Activated gamma-delta T cell treated with anti-CD3 and anti-CD28 coated beads, Interleukin-2, amount 50 U/mL, for 16 hours (primary cell): ENCODE measurements at regions not wholly inside any gene's neighbourhood (a gene's known extent, or its start where the extent isn't known, plus 50 kb on each side); places are given as distances from the start of the nearest gene placed in this dataset.
"Not testable (repeated sequence)": the region's sequence is repeated elsewhere in the genome, so short reads cannot be mapped to it uniquely, and the experiment has no call there.

Experiments used
- DNase-seq: peaks from one replicate; pipeline ENCODE4 v3.0.0-alpha.2; 2020; ENCODE audit warnings: low read depth

- DNase-seq: no peak
These were observed 159.3 kb upstream of the JARID2 start for GRCh38 chr6:15086348-15087158.

GRCh38 chr6:15087186-15087589, 158.7 kb upstream of the JARID2 start:
- no peak for DNase-seq

- no peak for DNase-seq
These were observed 156.8 kb upstream of the JARID2 start for GRCh38 chr6:15088904-15089568.

GRCh38 chr6:15089569-15090144, 156.2 kb upstream of the JARID2 start:
- DNase-seq: no peak

GRCh38 chr6:15090145-15090579, 155.7 kb upstream of the JARID2 start:
- no peak for DNase-seq

- no peak for DNase-seq
These were observed 155.0 kb upstream of the JARID2 start for GRCh38 chr6:15090745-15091384.

- DNase-seq: no peak
These were observed 148.7 kb upstream of the JARID2 start for GRCh38 chr6:15096894-15097837.

- DNase-seq: no peak
These were observed 144.7 kb upstream of the JARID2 start for GRCh38 chr6:15101130-15101529.

GRCh38 chr6:15102241-15102640, 143.6 kb upstream of the JARID2 start:
- no peak for DNase-seq

- DNase-seq: no peak
These were observed 138.8 kb upstream of the JARID2 start for GRCh38 chr6:15106958-15107643.

GRCh38 chr6:15107644-15108382, 138.1 kb upstream of the JARID2 start:
- DNase-seq: no peak

GRCh38 chr6:15108383-15108715, 137.5 kb upstream of the JARID2 start:
- DNase-seq: no peak

GRCh38 chr6:15109338-15110090, 136.4 kb upstream of the JARID2 start:
- no peak for DNase-seq

- no peak for DNase-seq
These were observed 135.0 kb upstream of the JARID2 start for GRCh38 chr6:15110726-15111354.

GRCh38 chr6:15111576-15111975, 134.3 kb upstream of the JARID2 start:
- not testable (repeated sequence) for DNase-seq

GRCh38 chr6:15113587-15113986, 132.3 kb upstream of the JARID2 start:
- DNase-seq: no peak

- no peak for DNase-seq
These were observed 131.8 kb upstream of the JARID2 start for GRCh38 chr6:15114061-15114460.

- no peak for DNase-seq
These were observed 129.0 kb upstream of the JARID2 start for GRCh38 chr6:15116889-15117288.

GRCh38 chr6:15121443-15121842, 124.4 kb upstream of the JARID2 start:
- no peak for DNase-seq
